ENCODE measurements at regions not wholly inside any gene's neighbourhood (a gene's known extent, or its start where the extent isn't known, plus 50 kb on each side); places are given as distances from the start of the nearest gene placed in this dataset.

- DNase-seq (ENCODE audit: low spot score), result no peak
- no peak for TF ChIP-seq CTCF (IDR thresholded peaks at IDR 0.05)
- H3K4me3 ChIP-seq, result no peak overlapping the region
- H3K27ac ChIP-seq, result no peak overlapping the region
Observed at GRCh38 chr1:208748387-208749165, 504.4 kb upstream of the PLXNA2 start.

GRCh38 chr1:208756339-208756981 is 512.3 kb upstream of the PLXNA2 start:
- Histone ChIP-seq H3K27ac (no peak overlapping the region), H3K4me3 (no peak overlapping the region)
- TF ChIP-seq CTCF (IDR thresholded peaks at IDR 0.05), result no peak
- DNase-seq (ENCODE audit: low spot score), result no peak

- no peak overlapping the region for H3K4me3 ChIP-seq
- no peak for DNase-seq (ENCODE audit: low spot score)
- no peak for TF ChIP-seq CTCF (IDR thresholded peaks at IDR 0.05)
Observed at GRCh38 chr1:208757846-208758245, 513.7 kb upstream of the PLXNA2 start.

GRCh38 chr1:208759255-208759654 is 515.1 kb upstream of the PLXNA2 start:
- Histone ChIP-seq H3K27ac (no peak overlapping the region), H3K4me3 (no peak overlapping the region)
- no peak for TF ChIP-seq CTCF (IDR thresholded peaks at IDR 0.05)
- DNase-seq (ENCODE audit: low spot score), result no peak

More at GRCh38 chr1:208757846-208758245, 513.7 kb upstream of the PLXNA2 start:
- no peak overlapping the region for H3K27ac ChIP-seq

GRCh38 chr1:208763971-208764370 is 519.8 kb upstream of the PLXNA2 start:
- H3K27ac ChIP-seq, result no peak overlapping the region
- no peak overlapping the region for H3K4me3 ChIP-seq
- TF ChIP-seq CTCF (IDR thresholded peaks at IDR 0.05), result no peak
- DNase-seq (ENCODE audit: low spot score), result no peak

- TF ChIP-seq CTCF (IDR thresholded peaks at IDR 0.05), result no peak
- H3K27ac ChIP-seq, result no peak overlapping the region
- no peak overlapping the region for H3K4me3 ChIP-seq
- DNase-seq (ENCODE audit: low spot score), result no peak
Observed at GRCh38 chr1:208766832-208767231, 522.6 kb upstream of the PLXNA2 start.

- TF ChIP-seq CTCF (IDR thresholded peaks at IDR 0.05), result no peak
- H3K27ac ChIP-seq, result no peak overlapping the region
Observed at GRCh38 chr1:208767816-208768215, 523.6 kb upstream of the PLXNA2 start.

More at GRCh38 chr1:208767816-208768215, 523.6 kb upstream of the PLXNA2 start:
- DNase-seq (ENCODE audit: low spot score), result no peak
- H3K4me3 ChIP-seq, result no peak overlapping the region
